CD4-positive, alpha-beta T cell treated with Interleukin-2 at 100 ng/mL for 4 hours (primary cell): ENCODE measurements at regions not wholly inside any gene's neighbourhood (a gene's known extent, or its start where the extent isn't known, plus 50 kb on each side); places are given as distances from the start of the nearest gene placed in this dataset.
"Not testable (repeated sequence)": the region's sequence is repeated elsewhere in the genome, so short reads cannot be mapped to it uniquely, and the experiment has no call there.

Experiments used
- DNase-seq: peaks from one replicate; pipeline ENCODE4 v3.0.0-alpha.2; 2020; ENCODE audit warnings: low spot score

DNA sequence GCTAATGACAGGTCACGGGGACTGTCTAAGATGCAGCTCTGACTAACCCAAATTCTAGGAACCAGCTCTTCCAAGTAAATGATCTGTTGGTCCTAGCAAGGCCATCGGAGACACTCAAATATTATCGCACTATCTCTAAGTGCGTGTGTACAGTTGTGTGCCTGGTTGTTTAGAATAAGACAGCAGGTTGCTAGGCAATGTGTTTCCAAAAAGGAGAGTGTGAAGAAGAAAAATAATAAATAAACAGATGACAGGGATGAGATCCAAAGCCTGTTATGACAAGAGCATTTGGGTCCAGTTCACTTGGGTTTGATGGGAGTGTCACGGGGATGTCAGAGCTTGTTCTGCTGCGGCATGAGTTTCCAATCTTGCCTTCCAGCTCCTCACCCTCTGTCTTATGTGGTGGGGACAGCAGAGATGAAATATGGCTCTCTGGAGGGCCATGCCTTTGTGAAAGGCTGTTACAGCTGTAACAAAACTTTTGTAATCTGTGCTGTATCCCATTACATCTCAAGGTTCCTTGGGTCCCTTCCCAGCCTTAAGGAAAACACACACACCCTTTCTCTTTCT, 127.5 kb upstream of the TNP1 start:
- DNase-seq = no peak

DNA sequence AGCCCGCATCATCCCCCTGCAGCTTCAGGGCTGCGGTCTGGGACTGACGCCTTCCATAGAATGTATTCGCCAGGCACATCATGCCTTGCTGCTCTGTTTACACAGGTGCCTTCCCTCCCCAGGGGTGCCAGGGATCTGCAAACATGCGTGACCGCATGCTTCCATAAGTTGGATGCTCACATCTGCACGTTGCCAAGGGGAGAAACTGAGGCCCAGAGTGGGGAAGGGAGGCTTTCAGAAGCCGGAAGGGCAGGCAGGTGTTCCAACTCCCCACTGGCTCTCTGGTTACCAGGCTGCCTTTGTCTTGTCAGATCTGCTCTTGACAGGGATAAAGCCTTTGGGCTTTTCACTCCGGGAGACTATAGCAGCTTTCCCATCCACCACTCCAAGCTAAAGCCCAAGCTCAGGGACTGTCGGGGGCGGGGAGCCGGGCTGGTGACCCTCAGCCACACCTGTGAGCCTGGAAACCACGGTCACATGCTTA, 125.8 kb upstream of the TNP1 start:
- DNase-seq = no peak

DNA sequence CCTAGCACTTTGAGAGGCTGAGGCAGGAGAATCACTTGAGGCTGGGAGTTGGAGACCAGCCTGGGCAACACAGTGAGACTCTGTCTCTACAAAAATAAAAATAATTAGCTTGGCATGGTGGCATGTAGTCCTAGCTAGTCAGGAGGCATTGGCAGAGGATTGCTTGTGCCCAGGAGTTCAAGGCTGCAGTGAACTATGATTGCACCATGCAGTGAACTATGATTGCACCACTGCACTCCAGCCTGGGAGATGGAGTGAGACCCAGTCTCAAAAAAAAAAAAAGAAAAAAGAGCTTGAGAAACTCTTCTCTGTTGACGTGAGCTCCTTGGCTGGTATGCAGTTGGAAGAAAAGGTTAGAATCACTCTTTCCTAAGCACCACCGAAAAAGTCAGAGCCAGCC, 125.1 kb upstream of the TNP1 start:
- no peak for DNase-seq

DNA sequence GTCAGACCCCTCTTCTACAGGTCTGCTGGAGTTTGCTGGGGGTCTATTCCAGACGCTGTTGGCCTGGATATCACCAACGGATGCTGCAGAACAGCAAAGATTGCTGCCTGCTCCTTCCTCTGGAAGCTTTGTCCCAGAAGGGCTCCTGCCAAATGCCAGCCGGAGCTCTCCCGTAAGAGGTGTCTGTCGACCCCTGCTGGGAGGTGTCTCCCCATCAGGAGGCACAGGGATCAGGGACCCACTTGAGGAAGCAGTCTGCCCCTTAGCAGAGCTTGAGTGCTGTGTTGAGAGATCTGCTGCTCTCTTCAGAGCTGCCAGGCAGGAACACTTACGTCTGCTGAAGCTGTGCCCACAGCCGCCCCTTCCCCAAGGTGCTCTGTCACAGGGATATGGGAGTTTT, 122.1 kb upstream of the TNP1 start:
- not testable (repeated sequence) for DNase-seq

DNA sequence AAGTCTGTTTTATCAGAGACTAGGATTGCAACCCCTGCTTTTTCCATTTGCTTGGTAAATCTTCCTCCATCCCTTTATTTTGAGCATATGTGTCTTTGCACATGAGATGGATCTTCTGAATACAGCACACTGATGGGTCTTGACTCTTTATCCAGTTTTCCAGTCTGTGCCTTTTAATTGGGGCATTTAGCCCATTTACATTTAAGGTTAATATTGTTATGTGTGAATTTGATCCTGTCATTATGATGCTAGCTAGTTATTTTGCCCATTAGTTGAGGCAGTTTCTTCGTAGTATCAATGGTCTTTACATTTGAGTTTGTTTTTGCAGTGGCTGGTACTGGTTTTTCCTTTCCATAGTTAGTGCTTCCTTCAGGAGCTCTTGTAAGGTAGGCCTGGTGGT, 120.6 kb upstream of the TNP1 start:
- not testable (repeated sequence) for DNase-seq

DNA sequence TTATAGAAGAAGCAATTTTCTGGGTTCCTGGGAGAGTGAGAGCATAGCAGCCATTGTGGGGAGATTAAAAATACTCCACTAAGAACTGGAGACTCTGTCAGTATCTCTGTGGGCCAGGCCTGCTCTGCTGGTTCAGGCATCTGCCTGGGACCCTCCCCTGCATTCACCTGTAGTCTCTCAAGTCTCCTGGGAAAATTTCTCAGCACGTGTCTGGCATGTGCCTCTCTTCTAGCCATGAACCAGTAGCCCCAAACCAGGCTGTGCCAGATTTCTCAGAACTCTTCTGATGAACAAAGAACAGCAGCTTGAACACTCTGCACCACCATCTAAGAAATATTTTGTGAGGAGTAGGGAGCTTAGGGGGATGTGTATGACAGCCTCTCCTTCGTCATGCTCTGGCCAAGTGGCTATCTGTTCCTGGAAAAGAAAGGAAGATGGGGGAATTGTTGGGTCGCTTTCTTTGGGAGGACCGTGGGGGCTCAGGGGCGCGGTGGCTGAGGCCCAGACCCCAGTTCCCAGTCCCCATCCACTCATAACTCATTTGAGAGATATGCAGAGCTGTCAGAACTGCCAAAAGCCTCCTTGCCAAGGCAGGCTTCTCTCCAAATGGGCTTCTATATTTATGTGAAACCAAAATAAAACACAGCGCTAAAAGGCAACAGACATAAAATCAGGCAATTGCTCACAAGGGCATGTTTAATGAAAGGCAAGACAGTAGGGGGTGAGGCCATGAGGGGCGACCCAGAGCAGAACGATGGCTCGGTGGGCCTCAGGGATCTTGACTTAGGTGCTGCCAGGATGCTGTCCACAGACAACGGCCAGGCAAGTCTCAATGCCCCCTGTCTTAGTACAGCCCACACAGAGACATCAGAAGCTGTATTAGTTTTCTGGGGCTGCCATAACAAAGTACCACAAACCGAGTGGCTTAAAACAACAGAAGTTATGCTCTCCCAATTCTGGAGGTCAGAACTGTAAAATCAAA, 114.7 kb upstream of the TNP1 start:
- DNase-seq = no peak

DNA sequence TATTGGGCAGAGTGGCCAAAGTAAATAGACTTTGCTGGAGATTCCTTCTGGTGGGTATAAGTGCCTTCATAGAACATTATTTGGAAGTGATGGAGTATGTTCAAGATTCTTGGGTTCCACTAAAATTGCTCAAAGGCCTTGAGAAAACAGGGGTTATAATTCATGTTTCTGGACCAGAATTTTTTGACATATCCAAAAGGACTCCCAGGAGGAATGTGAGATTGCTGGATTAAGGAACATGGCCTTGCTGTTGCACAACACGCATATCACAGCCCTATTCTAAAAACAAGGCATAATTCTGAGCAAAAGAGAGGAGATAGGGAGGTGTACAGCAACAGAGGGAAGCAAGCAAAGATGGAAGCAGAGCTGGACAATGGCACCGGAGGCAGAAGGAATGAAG, 111.7 kb upstream of the TNP1 start:
- DNase-seq = no peak

DNA sequence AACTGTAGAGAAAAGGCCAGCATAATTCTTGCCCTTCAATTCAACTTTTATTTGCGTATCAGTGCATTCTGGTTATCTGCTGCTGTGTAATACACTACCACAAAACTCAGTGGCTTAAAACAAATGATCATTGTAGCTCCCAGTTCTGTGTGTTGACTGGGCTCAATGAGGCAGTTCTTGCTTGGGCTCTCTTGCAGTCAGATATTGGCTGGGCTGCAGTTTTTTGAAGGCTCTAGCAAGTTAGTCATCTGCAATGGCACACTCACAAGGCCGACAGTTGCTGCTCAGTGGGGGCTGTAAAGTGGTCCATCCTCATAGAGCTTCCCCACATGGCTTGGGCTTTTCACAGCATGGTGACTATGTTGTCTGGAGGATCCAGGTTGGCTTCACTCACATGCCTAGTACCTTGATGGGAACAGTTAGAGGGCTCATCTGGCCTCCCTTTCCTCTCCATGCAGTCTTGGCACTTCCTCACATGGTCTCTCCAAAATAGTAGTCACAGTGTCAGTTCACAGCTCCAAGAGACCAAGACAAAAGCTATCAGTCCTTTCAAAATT, 110.6 kb upstream of the TNP1 start:
- DNase-seq = no peak

DNA sequence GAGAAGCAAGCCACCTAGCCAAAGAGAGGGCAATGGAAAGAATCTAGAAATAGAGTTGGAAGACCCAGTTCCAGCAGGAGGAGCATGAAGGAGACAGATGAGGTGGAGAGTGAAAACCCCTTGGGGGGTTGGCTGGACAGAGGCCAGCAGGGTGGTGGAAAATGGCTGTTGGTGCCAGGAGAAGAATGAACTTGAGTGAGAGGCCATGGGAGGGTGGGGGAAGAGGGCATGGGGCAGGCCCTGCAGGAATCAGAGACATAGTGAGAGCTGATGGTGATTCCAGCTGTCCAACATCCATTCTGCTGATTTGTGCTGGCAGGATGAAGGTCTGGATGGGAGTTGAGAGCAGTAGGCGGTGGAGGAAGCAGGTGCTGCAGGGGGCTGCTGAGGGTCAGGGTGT, 108.0 kb upstream of the TNP1 start:
- DNase-seq = no peak

DNA sequence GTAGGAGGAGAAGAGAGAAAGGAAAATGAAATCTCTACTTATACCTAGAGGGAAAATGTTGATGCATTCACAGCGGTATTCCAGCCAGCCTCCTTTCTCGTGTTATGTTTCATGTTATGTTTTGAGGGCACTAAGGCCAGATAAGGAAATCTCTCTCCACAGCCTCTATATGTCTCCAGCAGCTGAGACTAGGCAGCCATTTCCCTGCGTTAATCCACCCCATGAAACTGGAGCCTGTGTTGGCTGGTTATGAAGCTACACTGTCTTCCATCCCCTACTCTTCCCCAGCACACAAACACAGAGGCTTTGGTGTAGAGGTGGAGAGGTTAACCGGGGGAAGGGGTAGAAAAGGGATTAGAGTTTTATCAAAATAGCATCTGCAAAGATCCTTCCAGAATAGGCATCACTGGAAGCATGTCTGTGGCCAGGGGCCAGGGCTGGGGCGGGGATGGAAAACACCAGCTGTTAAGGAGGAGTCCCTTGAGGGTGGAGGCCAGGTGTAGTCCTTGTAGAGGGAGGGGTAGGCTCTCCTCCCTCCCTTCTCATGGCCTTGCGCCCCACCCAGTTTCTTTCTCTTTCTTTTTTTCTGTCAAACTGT, 100.9 kb upstream of the TNP1 start:
- no peak for DNase-seq

DNA sequence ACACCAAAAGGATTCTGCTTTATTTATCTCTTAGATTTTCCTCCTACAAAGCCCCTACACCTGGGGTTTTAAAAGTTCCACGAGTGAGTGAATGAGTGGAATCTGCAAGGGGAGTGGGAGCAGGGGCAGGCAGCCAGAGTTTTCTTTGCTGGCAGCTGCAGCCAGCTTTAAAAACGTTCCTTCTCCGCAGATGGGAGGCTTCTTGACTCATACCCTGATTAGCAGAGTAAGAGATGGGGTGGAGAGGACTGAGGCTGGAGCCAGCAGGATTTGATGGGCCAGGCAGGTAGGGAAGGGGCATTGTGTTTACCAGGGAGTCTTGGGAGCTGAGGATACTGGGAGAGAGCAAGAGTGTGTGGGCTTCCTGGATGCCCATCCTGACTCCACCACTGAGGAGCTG, 99.6 kb upstream of the TNP1 start:
- no peak for DNase-seq

DNA sequence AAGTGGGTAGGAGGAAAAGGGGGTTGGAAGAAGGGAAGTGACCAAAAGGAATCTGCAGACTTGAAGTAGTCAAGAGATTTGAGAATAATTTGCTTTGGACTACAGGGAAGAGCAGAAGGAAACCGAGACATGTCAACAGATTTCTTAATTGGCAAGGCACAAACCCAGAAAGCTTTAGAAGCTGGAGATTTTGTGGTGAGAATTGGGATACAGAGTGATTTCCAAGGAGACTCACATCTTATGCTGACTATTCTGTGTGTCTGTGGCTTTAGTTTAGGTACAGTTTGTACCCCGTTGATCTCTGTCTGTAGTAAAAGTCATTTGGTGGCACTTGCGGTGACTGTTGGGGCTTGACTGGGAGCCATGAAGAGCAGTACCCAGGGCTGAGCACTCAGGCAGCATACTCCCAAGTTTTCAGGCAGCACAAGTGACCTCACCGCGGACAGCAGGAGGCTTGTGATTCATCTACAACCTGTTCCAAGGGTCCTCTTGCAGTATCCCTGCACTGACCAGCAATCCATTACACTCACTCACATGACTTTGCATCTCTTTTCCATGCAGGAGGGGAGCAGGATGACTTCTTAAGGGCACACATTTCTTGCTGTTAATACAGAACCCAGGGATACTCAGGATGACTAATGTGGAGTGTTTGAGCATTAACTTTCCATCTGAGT, 97.1 kb upstream of the TNP1 start:
- DNase-seq = no peak

DNA sequence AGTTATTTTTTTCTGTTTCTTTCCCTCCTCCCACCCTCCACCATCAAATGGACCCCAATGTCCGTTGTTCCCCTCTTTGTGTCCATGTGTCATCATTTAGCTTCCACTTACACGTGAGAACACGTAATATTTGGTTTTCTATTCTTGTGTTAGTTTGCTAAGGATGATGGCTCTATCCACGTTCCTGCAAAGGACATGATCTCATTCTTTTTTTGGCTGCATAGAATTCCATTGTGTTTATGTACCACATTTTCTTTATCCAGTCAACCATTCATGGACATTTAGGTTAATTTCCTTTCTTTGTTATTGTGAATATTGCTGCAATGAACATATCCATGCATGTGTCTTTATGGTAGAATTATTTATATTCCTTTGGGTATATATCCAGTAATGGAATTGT, 91.3 kb upstream of the TNP1 start:
- no peak for DNase-seq

DNA sequence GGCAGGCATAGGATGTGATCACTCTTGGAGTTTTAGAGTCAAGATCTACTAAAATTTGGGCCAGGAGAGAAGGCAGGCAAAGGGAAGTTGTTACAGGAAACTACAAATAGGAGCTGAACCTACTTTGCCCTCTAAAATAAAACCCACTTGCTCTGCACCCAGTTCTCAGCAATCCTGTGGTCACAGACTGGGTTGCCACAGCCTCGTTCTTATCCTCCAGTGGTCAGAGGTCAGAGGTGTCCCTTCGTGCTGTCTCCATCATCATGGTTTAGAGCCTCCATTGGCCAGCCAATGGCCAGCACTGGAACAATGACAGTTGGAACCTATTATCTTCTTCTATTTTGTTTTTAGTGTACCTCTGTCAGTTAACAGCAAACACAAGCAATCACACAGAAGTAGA, 90.7 kb upstream of the TNP1 start:
- no peak for DNase-seq

DNA sequence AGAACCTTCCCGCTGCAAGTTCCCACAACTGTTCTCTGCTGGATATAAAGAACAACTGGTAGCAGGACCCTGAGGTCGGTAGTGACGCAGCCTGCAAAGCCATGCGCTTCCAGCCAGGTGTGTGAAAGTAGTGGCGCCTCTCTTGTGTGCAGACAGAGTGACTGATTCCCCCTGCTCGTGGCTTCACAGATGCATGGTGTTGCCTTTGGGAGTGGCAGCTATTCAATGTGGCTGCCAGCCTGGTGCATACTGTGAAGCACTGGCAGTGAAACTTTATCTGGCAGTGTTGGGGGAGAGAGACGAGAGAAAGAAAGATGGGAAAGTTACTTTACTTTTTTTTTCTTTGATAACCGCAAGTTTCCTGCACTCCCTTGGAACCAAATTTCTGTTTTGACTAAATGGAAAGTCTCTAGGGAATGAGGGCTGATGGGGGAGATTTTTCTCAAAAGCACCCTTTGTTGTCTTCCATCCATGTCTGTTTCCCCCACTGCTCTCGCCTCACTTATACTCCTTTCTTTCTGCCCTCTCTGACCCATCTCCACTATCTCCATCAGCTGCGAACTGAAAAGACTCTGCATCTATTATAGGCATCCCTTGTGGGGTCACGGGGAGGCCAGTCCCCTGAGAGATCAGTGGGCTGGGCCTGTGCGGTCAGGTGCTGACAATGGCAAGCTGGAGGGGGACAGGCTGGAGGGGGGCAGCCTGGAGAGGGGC, 90.0 kb upstream of the TNP1 start:
- DNase-seq = no peak

DNA sequence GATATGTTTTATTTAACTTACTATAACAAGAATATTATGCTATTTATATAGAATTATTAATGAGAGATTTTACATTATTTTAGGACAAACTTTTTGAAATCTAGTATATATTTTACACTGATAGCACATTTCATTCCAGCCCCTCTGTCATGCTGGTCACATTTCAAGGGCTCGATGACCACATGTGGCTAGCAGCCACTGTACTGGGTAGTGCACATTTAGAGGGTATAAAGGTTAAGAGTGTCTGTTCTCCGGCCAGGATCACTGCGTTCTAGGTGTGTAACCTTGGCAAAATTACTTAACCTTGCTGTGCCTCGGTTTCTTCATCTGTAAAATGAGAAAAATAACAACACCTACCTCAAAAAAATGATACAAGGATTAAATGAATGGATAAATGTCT, 87.2 kb upstream of the TNP1 start:
- DNase-seq = no peak

DNA sequence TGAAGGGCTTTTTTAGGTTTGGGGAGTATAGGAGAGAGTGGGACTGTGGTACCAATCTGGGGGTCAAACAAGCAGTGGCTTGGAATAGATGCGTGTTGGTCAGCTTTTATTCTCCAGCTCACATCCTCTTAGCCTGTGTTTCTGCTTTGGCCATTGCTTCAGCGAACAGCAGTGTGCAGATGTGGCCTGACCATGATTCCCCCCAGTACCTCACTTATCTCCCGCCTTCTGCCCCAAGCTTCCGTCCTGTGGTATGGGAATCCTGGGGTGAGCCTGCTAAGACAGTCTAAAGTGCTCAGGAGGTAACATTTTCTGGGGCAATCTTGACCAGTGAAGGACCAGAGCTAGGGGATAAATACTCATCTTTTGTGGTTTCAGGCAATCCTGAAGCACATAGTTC, 84.9 kb upstream of the TNP1 start:
- DNase-seq = no peak

DNA sequence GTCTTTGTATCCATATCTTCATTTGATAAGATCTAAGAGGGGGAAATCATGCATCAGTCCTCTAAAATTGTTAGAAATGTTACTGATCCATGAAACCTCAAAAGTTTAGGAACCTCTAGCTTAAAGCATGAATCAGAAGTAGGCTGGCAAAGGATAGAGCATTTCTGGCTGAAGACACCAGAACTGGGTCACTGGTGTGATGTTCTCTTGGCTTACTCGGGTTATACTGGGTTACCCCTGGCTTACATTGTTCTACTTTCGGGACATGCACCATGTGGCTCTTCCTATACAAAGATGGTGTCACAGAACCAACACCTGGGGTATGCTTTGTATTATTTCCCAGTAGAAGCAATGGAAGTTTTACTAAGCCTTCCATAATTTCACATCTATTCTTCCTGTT, 83.2 kb upstream of the TNP1 start:
- no peak for DNase-seq

DNA sequence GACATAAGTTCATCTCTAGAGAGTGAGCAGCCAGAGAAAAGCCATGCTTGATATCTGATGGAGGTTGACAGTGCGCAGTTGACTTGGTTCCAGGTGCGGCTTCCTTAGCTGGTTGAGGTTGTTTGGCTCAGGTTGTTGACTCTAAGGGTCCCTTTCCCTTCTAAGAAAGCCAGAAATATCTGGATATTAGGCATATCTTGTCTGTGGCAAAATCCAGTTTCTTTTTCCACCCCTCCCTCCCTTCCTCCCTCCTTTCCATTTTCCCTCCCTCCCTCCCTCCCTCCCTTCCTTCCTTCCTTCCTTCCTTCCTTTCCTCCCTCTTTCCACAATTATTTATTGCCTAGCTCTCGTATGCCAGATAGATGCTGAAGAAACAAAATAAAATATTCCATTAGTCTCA, 82.6 kb upstream of the TNP1 start:
- no peak for DNase-seq

DNA sequence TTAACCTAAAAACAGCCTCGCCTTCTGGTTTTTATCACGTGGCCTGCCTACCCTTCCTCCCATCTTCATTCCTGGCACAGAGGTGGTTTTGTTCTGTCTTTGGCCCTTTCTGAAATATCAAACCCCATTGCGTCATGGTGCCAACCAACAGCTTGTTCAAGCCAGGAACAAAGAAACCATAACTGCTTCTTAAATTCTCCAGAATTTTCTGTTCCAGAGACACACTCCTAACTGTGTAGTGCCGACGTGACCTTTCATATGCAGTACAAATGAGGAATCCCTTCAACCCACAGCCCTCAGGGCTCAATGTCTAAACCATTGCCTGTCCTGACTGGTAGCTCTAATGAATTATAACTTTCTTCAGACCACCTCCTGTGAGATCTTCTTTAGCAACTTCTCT, 82.2 kb upstream of the TNP1 start:
- no peak for DNase-seq

DNA sequence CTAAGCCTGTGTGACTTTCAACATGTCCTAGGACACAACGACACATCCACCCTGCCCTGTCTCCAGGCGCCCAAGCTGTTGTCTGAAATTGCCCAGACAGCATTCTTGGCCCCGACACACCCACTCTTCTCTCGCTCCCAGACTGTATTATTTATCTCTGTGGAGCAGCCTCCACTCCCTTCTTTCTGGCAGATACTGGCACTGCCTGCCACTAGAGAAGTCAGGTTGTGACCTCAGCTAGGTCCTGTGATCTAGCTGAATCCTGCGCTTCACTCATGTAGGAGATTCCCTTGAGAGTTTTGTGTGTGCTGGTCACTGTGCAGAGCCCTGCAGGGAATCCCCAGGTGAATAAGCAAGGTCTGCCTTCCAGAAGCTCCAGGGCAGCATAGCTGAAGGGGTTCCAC, 77.1 kb upstream of the TNP1 start:
- no peak for DNase-seq

DNA sequence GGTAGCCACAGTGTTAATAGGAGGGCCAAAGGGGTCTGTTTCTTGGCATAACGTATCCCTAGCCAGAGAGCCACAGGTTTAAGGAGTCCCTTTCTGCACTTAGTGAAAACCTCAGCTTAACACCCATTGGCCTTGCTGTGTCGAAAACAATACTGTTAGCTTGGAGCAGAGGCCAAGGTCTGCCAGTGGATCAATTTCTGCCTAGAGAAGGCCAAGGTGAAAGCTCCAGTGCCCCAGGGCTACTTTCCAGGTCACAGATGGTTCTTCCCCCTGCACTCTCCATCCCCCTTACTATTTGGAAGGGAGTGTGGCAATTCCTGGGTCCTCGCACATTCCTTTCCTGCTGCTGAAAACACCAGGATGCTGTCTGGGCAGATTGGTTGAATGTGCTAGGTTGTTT, 74.8 kb upstream of the TNP1 start:
- no peak for DNase-seq
